ENCODE measurements at regions not wholly inside any gene's neighbourhood (a gene's known extent, or its start where the extent isn't known, plus 50 kb on each side); places are given as distances from the start of the nearest gene placed in this dataset.

DNA sequence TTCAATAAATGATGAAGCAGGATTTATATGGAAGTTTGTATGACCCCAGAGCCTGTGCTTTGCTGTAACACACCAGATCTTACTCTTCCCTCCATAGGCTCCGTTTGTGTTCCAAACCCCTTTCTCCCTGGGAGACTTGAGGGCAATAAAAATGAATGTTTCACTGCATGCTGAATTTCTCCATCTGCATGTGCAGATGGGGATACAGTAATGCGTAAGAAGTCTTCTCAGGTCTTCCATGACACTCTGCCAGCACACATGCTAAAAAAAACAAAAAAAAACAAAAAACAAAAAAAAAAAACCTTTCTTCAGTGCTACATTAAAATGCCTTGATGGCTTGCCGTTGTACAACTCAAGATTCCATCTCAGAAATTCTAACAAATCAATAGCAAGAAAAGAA is 170.2 kb upstream of the ANKFN1 start:
- FAIRE-seq: no peak
- RAD21 ChIA-PET (ENCODE audit: unreplicated experiment): no interaction called here
- no peak for ATAC-seq
- POLR2A ChIA-PET: no interaction called here
- TF ChIP-seq RCOR1 (conservative IDR thresholded peaks at IDR 0.05; ENCODE audit: low read depth, low read length) (no peak), MYB (IDR thresholded peaks at IDR 0.05; ENCODE audit: borderline replicate concordance, low read depth, low read length) (no peak), ZZZ3 (IDR thresholded peaks at IDR 0.05; ENCODE audit: control insufficient read depth, insufficient read length, low read depth) (no peak), YBX1 (IDR thresholded peaks at IDR 0.05) (no peak), ESRRA (IDR thresholded peaks at IDR 0.05; ENCODE audit: low read length) (no peak), FOXM1 (IDR thresholded peaks at IDR 0.05; ENCODE audit: low read depth, low read length) (no peak), ZNF384 (IDR thresholded peaks at IDR 0.05; ENCODE audit: borderline replicate concordance, low read depth, low read length) (no peak), BCL11A (IDR thresholded peaks at IDR 0.05; ENCODE audit: low read depth, low read length) (no peak), CHD4 (IDR thresholded peaks at IDR 0.05) (no peak)
- Histone ChIP-seq H3K4me2 (ENCODE audit: control insufficient read depth, insufficient read depth) (no peak overlapping the region), H3K4me1 (ENCODE audit: control insufficient read depth, insufficient read depth, low read length) (no peaks in the 10 kb centered on the region), H3K36me3 (ENCODE audit: control insufficient read depth in 2 of 2, insufficient read depth in 2 of 2, low read length in 1 of 2) (no peaks in the 10 kb centered on the region), H3K27ac (ENCODE audit: control insufficient read depth, insufficient read depth) (no peak overlapping the region), H3K79me2 (ENCODE audit: control insufficient read depth, insufficient read depth, low read length) (no peaks in the 10 kb centered on the region), H3K4me3 (no peak overlapping the region), H3K9me3 (replicated peaks; ENCODE audit: control insufficient read depth, insufficient read depth, low read length) (no peaks in the 10 kb centered on the region), H3K27me3 (replicated peaks in 1 of 2; ENCODE audit: control insufficient read depth in 2 of 2, insufficient read depth in 2 of 2, low read length in 1 of 2) (no peaks in the 10 kb centered on the region), H2AFZ (ENCODE audit: control insufficient read depth, low read depth, low read length) (no peak overlapping the region), H4K20me1 (ENCODE audit: control insufficient read depth, insufficient read depth) (no peaks in the 10 kb centered on the region), H3K9ac (ENCODE audit: control insufficient read depth, insufficient read depth, low read length) (no peak overlapping the region)
- 31% methylated on average over 3 of the region's 3 CpGs for WGBS (ENCODE audit: insufficient coverage, insufficient replicate concordance, low lambda C conversion rate, missing lambda C conversion rate)
- SMC1A ChIA-PET (ENCODE audit: uncharacterized antibody, unreplicated experiment): no interaction called here
- intact Hi-C loops (cut with micrococcal nuclease; ENCODE audit: unreplicated experiment) (no loop called here), in situ Hi-C loops (cut with MboI) (no loop called here)
- BruUV-seq (replicated peaks): no TSS peak
- CTCF ChIA-PET: no interaction called here
- no peak for DNase-seq (ENCODE audit: low read depth, low spot score)

- in situ Hi-C loops (cut with MboI): no loop called here
- ChIA-PET SMC1A (ENCODE audit: uncharacterized antibody, unreplicated experiment) (no interaction called here), POLR2A (no interaction called here), CTCF (no interaction called here), RAD21 (ENCODE audit: unreplicated experiment) (no interaction called here)
- ATAC-seq: no peak
- WGBS (ENCODE audit: insufficient coverage, insufficient replicate concordance, low lambda C conversion rate, missing lambda C conversion rate): 15% methylated on average over 4 of the region's 4 CpGs
- Histone ChIP-seq H3K36me3 (ENCODE audit: control insufficient read depth in 2 of 2, insufficient read depth in 2 of 2, low read length in 1 of 2) (no peaks in the 10 kb centered on the region), H3K4me3 (no peak overlapping the region), H3K9me3 (replicated peaks; ENCODE audit: control insufficient read depth, insufficient read depth, low read length) (no peaks in the 10 kb centered on the region), H4K20me1 (ENCODE audit: control insufficient read depth, insufficient read depth) (no peaks in the 10 kb centered on the region), H3K27me3 (replicated peaks in 1 of 2; ENCODE audit: control insufficient read depth in 2 of 2, insufficient read depth in 2 of 2, low read length in 1 of 2) (no peaks in the 10 kb centered on the region), H3K4me1 (ENCODE audit: control insufficient read depth, insufficient read depth, low read length) (no peaks in the 10 kb centered on the region), H3K9ac (ENCODE audit: control insufficient read depth, insufficient read depth, low read length) (no peak overlapping the region), H2AFZ (ENCODE audit: control insufficient read depth, low read depth, low read length) (no peak overlapping the region), H3K4me2 (ENCODE audit: control insufficient read depth, insufficient read depth) (no peak overlapping the region), H3K79me2 (ENCODE audit: control insufficient read depth, insufficient read depth, low read length) (no peaks in the 10 kb centered on the region), H3K27ac (ENCODE audit: control insufficient read depth, insufficient read depth) (no peak overlapping the region)
- FAIRE-seq: no peak
- intact Hi-C loops (cut with micrococcal nuclease; ENCODE audit: unreplicated experiment): no loop called here
- TF ChIP-seq, protein P1, sequence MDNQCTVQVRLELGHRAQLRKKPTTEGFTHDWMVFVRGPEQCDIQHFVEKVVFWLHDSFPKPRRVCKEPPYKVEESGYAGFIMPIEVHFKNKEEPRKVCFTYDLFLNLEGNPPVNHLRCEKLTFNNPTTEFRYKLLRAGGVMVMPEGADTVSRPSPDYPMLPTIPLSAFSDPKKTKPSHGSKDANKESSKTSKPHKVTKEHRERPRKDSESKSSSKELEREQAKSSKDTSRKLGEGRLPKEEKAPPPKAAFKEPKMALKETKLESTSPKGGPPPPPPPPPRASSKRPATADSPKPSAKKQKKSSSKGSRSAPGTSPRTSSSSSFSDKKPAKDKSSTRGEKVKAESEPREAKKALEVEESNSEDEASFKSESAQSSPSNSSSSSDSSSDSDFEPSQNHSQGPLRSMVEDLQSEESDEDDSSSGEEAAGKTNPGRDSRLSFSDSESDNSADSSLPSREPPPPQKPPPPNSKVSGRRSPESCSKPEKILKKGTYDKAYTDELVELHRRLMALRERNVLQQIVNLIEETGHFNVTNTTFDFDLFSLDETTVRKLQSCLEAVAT (IDR thresholded peaks at IDR 0.05): no peak
- BruUV-seq (replicated peaks): no TSS peak
- DNase-seq (ENCODE audit: low read depth, low spot score): no peak
Observed at GRCh38 chr17:55986817-55987216, 166.5 kb upstream of the ANKFN1 start.
